ENCODE measurements at regions not wholly inside any gene's neighbourhood (a gene's known extent, or its start where the extent isn't known, plus 50 kb on each side); places are given as distances from the start of the nearest gene placed in this dataset.
"Not testable (repeated sequence)": the region's sequence is repeated elsewhere in the genome, so short reads cannot be mapped to it uniquely, and the experiment has no call there.

DNA sequence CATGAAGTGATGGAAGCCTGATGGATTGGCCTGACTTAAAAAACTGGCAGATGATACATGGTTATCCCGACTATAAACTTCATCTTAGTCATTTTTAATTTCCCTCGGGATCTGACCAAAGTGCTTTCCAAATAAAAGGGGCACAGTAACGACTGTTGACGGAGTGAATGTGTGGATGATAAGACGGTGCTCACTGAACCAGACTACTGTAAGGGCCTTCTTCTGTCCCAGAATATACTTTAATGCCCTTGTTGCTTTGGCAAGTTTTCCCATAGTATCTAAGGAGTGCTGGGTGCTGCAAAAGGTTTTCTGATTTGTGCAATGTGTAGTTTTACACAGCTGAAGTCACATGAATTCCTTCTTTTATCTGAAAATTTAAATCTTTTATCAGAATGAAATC, 373.5 kb downstream of the DSEL start:
- DNase-seq (ENCODE audit: low read depth in 2 of 3, low spot score in 1 of 3): no peak

DNA sequence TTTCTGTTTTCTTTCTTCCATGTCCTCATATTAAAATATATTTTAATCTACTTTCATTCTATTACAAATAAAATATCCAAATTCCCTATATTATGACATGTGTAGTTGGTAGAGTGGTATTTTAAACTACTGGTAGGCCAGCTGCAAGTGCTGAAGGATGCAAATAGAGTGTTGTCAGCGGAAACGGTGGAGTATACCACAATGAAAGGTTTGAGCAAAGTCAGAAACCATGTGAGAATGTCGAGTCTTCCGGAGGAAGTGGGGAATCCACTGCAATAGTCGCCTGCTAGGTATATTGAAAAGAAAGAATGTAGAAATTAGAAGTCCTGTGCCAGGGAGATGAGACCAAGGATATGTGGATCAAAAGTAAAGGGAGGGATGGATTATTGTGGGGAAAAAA, 373.9 kb downstream of the DSEL start:
- no peak for DNase-seq (ENCODE audit: low read depth in 2 of 3, low spot score in 1 of 3)

DNA sequence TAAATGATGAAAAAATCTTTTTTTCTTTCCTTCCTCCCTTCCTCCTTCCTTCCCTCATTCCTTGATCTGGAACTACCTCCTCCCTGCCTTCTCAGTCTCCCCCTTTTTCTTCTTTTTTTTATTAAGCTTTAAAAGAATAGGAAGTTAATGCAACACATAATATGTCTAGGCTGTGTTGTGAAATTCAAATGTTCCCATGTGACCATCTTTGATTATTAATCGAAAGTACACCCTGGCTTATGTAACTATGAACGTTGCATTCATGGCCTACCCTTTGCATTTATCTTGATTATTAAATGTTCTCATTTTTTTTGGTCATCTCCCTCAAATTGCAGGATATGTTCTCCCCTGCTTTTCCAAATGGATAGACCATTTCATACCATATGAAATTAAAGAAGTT, 376.0 kb downstream of the DSEL start:
- no peak for DNase-seq (ENCODE audit: low read depth in 2 of 3, low spot score in 1 of 3)

DNA sequence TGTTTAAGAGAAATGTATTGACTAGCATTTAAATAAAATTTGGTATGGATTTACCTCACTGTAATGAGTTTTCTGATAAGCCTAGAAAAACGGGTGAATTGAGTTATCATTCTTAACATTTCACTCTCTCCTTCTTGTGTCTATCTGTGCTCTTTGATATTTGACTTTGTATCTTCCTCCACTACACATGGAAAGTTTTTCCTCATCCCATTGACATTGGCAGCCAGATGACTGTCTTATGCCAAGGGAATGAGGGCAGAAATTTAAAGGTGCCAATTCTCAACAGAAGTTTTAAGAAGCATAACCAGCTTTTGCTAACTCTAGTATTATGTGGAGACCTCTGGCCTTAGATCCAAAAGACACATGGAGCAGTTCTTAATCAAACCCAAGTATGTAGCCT, 376.6 kb downstream of the DSEL start:
- DNase-seq (ENCODE audit: low read depth in 2 of 3, low spot score in 1 of 3): no peak

DNA sequence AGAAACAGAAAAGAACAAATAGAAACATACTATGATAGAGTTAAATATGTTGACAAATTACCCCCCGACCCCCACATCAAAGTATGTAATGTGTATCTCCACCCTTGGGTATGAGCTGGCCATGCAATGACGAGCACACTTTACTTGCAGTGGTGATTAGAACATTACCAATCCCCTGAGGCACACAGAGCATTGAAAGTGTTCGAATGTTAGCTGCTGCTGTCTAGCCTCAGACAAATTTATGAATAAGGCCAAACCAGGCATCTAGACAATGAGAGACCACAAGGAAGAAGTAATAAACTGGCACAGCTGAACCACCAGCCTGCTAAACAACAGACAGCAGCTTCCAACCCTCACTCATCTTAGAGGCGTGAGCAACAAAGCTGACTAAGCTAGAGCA, 380.5 kb downstream of the DSEL start:
- DNase-seq (ENCODE audit: low read depth in 2 of 3, low spot score in 1 of 3): no peak

DNA sequence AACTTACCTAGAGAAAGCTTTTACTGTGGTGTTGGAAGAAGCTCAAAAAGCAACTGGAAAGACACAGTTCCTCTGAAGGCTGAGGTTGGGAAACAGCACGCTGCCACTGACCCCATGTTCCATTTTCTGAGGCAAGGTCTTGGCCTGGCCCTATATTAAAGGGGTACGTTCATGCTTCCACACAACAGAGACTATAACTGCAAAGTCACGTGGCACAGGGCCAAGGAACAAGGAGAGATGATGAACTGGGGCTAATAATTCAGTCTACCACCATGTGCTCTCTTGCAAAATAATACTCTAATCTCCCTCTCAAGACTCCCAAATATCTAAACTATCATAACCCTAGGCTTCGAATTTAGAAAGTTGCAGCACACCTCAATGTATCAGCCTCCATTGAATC, 381.6 kb downstream of the DSEL start:
- no peak for DNase-seq (ENCODE audit: low read depth in 2 of 3, low spot score in 1 of 3)

DNA sequence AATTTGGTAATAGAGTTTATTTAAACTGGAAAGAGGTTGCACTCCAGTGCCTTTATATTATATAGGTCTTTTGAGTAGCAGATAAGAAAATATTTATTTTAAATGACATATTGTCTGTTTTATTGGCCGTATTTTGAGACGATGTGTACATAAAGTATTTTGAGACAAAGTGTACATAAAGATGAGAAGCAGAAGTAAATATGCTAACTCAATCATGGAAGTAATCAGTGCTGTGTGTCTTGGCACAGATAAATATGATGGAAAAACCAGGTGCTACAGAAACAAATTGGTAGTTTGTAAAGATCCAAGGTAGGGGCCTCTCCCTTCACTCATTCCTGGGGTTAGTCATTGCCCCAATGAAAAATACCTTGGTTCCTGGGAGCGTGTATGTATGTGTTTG, 382.9 kb downstream of the DSEL start:
- DNase-seq (ENCODE audit: low read depth in 2 of 3, low spot score in 1 of 3): no peak

DNA sequence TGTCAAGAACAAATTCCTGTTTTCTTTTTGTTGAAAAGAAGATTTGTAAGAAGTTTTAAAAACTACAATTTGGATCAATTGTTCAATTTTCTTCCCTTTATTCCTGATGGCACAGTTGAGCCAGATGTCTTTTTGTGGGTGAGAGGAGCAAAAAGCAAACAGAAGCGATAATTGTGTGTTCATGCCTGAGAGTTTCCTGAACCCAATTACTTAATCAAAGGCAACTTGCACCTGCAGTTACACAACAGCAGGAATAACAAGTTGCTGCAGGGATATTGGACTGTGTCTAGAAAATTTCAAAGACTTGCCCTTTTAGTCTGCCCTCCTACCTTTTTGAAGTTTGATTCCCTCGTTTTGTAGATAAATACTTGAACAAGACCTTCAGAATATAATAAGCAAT, 383.6 kb downstream of the DSEL start:
- DNase-seq (ENCODE audit: low read depth in 2 of 3, low spot score in 1 of 3): no peak

DNA sequence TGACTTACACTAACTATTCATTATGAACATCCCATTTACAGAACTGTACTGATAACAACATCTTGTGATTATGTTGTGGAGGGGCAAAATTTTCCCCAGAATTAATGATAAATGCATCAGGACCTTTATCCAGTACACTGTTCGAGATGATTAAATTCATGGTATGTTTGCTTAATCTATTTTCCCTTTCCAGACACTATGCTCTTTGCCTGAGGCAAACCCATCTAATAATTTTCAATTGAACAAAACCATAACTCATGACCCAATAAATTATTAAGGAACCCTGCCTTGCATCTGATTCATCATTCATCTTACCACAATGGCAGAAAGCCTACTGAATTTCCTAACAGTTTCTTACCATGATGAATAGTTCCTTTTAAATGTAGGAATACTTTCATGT, 385.0 kb downstream of the DSEL start:
- no peak for DNase-seq (ENCODE audit: low read depth in 2 of 3, low spot score in 1 of 3)

DNA sequence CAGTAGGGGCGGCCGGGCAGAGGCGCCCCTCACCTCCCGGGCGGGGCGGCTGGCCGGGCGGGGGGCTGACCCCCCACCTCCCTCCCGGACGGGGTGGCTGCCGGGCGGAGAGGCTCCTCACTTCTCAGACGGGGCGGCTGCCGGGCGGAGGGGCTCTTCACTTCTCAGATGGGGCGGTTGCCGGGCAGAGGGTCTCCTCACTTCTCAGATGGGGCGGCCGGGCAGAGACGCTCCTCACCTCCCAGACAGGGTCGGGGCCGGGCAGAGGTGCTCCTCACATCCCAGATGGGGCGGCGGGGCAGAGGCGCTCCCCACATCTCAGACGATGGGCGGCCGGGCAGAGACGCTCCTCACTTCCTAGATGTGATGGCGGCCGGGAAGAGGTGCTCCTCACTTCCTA, 389.8 kb downstream of the DSEL start:
- not testable (repeated sequence) for DNase-seq (ENCODE audit: low read depth in 2 of 3, low spot score in 1 of 3)

DNA sequence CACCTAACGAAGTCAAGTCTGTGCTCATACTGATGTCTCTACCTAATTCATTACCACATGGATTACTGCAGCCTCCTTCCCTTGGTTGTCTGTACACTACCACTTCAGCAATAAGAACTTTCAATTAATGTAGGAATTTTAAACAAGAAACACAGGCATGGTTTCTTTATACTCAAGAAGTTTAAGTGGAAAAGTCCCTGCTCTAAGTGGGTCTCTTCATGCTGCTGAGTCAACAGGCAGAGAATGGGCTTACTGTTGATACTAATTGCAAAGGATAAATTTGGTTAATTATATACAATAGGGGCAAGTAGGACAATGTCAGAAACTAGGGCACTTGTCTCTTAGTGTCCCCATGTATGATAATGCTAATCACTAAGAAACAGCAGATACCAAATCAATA, 392.6 kb downstream of the DSEL start:
- no peak for DNase-seq (ENCODE audit: low read depth in 2 of 3, low spot score in 1 of 3)

DNA sequence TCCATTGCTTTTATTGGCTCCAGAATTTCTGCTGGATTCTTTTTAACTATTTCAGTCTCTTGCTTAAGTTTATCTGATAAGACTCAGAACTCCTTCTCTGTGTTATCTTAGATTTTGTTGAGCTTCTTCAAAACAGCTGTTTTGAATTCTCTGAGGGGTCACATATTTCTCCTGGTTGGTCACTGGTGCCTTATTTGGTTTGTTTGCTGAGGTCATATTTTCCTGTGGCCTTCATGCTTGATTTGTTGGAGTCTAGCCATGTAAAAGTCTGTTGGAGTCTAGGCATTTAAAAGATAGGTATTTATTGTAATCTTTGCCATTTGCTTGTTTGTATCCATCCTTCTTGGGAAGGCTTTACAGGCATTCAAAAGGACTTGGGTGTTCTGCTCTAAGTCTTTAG, 398.7 kb downstream of the DSEL start:
- DNase-seq (ENCODE audit: low read depth in 2 of 3, low spot score in 1 of 3): no peak

DNA sequence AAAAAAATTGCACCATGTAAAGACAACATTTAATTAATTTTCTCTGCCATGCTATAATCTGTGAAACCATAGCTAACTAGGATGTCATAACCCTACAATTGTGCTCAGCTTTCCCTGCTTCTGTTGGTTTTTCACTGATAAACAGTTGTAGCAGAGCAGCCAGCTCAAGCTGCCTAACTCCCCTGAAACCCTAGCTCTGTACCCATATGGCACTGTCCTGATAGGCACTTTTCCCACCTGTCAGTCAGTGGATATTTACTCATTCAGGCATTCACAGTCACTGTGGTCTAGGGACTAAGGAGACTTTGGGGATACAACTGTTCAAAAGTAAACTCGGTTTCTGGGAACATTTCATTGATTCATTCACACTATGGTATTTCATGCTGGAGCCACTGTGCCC, 407.0 kb downstream of the DSEL start:
- DNase-seq (ENCODE audit: low read depth in 2 of 3, low spot score in 1 of 3): no peak

DNA sequence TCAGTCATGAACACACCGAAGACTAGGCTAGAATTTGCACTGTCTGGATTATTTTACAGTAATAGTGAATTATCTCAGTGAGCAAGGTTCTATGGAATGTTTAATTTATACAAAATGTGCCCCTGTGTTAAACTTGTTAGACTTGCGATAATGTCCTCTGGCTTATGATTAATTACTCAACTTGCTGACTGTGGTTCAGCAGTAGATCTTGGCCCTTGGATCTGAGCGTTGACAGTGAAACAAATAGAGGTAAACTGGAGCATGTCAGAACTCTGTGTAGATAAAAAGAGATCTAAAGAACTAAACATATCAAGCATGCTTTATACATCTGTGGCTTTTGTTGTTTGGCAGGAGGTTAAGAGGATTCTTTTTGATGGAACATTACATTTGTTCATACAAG, 407.6 kb downstream of the DSEL start:
- DNase-seq (ENCODE audit: low read depth in 2 of 3, low spot score in 1 of 3): no peak

DNA sequence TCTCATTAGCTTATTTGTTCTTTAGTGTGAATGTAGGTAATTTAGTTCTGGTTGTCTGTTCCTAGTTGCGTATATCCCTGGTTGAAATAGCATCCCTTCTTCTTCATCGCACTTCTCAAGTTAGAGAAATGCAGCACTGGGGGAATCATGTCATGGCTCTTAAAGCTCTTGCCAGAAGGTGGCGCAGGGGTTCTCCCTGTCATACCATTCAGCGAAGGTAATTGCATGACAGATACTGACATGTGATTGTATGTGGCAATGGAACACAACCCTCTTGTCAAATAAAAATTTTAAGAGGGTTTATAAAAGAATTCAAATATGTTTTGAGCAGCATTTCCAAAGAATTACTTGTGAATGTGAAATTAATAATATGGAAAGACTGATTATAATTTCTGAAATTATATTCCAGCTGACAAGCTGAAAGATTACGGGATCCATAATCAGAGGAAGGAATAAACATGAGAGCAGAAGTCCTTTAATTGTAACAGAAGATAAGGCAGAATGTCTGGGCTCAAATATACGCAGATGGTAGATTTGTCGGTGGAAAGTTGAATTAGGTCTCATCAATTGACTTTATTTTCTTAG, 411.7 kb downstream of the DSEL start:
- DNase-seq (ENCODE audit: low read depth in 2 of 3, low spot score in 1 of 3): peak; percentile 5 to 26 (median 21)

DNA sequence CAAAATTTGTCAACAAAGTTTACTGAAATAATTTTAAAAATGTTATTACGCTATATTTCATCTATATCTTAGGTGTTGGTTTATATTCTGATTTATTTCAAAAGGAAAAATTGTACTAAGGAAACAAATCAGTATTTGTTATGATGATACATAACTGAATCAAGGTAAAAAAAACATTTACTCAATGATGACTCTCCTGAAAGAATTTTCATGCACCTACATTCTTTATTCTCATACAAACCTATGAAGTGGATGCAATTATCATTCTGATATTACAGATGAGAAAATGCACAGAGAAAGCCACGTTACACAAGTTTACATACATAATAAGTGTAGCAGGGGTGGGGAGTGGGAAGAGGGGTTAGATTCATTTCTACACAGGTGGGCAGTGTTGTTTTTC, 422.4 kb downstream of the DSEL start:
- no peak for DNase-seq (ENCODE audit: low read depth in 2 of 3, low spot score in 1 of 3)

DNA sequence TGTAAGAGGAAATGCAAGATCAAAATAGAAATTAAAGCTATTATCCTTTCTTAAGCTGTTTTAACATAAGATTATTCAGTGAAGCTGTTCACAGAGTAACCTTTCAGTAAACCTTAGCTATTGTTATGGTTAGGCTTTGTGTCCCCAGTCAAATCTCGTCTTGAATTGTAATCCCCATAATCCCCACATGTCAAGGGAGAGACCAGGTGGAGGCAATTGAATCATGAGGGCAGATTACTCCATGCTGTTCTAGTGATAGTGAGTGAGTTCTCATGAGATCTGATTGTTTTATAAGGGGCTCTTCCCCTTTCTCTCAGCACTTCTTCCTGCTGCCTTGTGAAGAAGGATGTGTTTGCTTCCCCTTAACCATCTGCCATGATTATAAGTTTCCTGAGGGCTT, 424.4 kb downstream of the DSEL start:
- no peak for DNase-seq (ENCODE audit: low read depth in 2 of 3, low spot score in 1 of 3)

DNA sequence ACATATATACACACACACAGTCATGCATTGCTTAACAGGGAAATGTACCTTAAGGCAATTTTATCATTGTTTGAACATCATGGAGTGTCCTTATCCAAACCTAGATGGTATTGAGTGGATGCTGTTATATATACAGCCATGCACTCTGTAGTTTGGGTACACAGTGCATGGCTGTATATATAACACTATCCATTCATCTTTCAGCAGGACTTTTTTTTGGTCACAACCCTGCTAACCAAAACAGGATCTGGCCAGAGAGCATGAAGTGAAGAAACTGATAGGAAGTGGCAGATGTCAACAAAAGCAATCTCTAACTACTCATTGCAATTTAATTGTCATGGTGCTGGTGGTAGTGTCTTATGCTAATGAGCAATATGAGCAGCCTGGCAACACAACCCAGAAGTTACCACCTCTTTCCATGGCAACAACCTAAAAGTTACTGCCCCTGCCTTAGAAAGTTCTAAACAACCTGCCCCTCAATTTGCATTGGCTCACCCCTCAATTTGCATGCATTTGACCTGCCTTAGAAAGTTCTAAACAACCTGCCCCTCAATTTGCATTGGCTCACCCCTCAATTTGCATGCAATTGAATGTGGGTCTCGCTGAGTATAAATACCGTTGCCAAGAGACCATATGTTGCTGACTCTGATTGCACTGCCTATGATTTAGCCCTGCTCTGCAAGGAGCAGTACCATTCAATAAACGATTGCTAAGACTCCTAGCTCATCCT, 434.9 kb downstream of the DSEL start:
- DNase-seq (ENCODE audit: low read depth in 2 of 3, low spot score in 1 of 3): no peak

DNA sequence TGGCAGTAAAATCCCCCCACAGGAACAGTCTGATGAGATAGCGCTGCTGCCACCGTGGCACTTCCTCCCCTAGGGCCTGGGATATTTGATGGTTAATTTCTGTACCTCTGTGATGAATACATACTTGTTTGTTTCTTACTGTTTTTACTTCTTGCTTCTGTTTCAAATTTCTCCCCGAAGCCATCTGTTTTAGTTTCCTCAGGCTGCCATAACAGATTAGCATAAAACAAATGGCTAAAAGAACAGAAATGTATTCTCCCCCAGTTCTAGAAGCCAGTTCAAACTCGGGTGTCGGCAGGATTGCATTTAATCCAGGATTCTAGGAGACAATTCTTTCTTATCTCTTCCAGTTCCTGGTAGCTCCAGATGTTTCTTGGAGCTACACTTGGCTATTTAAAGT, 435.9 kb downstream of the DSEL start:
- DNase-seq (ENCODE audit: low read depth in 2 of 3, low spot score in 1 of 3): no peak

DNA sequence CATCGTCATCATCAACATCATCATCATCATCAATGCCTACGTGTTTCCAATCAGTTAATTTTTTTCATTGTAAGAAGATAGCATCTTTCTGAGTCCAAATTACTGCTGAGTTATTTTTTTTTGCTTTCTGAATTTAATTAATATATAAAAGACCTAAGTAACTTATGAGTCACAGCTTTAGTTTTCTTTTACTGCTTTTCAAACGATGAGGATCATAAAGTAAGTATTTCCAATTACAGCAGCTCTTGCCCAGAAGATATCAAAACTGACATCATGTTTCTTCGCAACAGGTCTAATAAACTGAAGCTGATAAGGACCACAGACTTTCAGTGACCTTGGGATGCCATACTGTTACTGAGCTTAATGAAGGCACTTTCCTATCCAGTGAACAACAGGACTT, 442.2 kb downstream of the DSEL start:
- DNase-seq (ENCODE audit: low read depth in 2 of 3, low spot score in 1 of 3): no peak

DNA sequence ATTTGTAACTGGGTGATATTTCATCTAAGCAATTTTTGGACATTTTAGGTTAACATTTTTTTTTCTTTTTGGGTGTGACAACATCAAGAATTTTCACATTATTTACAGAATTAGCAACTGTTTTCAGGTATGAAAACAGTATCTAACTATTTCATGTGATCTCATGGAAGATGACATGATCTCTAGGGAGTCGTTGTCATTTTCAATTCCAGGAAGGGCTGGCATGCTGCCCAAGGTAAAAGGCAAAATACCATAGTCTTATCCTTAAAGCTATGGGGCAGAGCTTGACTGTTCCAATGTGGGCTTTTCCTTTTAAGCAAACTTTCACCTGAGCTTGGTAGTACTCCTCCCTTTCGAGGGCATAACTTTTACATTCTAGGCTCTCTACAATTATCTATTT, 443.7 kb downstream of the DSEL start:
- no peak for DNase-seq (ENCODE audit: low read depth in 2 of 3, low spot score in 1 of 3)

DNA sequence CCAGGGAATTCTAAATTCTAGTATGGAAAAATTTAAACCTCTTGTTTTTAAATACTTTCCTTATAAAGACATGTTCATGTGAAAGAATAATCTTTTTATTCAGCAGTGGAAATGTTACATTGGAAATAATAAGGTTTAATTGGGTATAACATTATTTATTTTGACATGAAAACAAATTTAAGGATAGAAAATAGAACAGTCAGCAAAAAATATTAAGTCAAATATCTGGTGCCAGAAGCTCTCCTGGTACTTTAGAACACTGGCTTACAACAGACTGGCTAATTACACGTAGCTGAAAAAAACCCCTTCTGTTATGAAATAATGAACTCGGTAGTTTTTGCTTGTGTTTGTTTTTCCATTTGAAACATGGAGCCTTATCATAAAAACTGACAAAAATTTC, 447.9 kb downstream of the DSEL start:
- DNase-seq (ENCODE audit: low read depth in 2 of 3, low spot score in 1 of 3): no peak

DNA sequence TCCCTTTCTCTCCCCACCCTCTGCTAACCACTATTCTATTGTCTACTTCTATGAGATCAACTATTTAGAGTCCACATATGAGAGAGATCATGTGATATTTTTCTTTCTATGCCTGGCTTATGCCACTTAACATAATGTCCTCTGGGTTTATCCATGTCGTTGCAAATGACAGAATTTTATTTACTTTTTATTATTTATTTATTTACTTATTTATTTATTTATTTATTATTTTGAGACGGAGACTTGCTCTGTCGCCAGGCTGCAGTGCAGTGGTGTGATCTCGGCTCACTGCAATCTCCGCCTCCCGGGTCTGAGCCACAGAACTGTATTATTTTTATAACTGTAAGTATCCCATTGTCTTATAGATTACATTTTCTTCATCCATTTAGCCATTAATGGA, 443.4 kb upstream of the CDH19 start:
- DNase-seq (ENCODE audit: low read depth in 2 of 3, low spot score in 1 of 3): no peak

All from stimulated activated CD4-positive, alpha-beta T cell treated with anti-CD3 and anti-CD28 coated beads, Interleukin-12 subunit alpha, Interleukin-12 subunit beta, amount 100 ng/mL, for 48 hours (primary cell).